Smooth muscle cell (in vitro differentiated cells): ENCODE measurements at regions not wholly inside any gene's neighbourhood (a gene's known extent, or its start where the extent isn't known, plus 50 kb on each side); places are given as distances from the start of the nearest gene placed in this dataset.

ENCODE experiments used
- DNase-seq: peaks from one replicate; lab custom pipeline; 2025; ENCODE audit not compliant: unreplicated experiment; lab: John Stamatoyannopoulos, UW
- H2AFZ ChIP-seq: fragments of 200-600 bp; sonication (generic); 2 replicates; pipeline ENCODE4 v1.6.0; 2016; ENCODE audit warnings: antibody characterized with exemption, low read depth, mild to moderate bottlenecking
- H3F3A ChIP-seq: fragments of 200-600 bp; sonication (generic); 2 replicates; pipeline ENCODE4 v1.6.0; 2017; ENCODE audit warnings: antibody characterized with exemption, low read depth
- H3K27ac ChIP-seq: fragments of 200-600 bp; sonication (generic); 2 replicates; pipeline ENCODE4 v1.5.1; 2016; ENCODE audit warnings: low read depth, mild to moderate bottlenecking
- H3K27me3 ChIP-seq: fragments of 200-600 bp; sonication (generic); 2 replicates; pipeline ENCODE4 v1.6.1; 2016; ENCODE audit warnings: low read depth, mild to moderate bottlenecking
- H3K36me3 ChIP-seq: fragments of 200-600 bp; sonication (generic); 2 replicates; pipeline ENCODE4 v1.5.1; 2016; ENCODE audit warnings: low read depth
- H3K4me1 ChIP-seq: fragments of 200-600 bp; sonication (generic); 2 replicates; pipeline ENCODE4 v1.5.1; 2016; ENCODE audit warnings: low read depth
- H3K4me2 ChIP-seq: fragments of 200-600 bp; sonication (generic); 2 replicates; pipeline ENCODE4 v1.6.0; 2016; ENCODE audit warnings: mild to moderate bottlenecking
- H3K4me3 ChIP-seq: fragments of 200-600 bp; sonication (generic); 2 replicates; pipeline ENCODE4 v1.5.1; 2016; ENCODE audit warnings: mild to moderate bottlenecking
- H3K79me2 ChIP-seq: fragments of 200-600 bp; sonication (generic); 2 replicates; pipeline ENCODE4 v1.6.0; 2016; ENCODE audit warnings: low read depth, mild to moderate bottlenecking
- H3K9ac ChIP-seq: fragments of 200-600 bp; sonication (generic); 2 replicates; pipeline ENCODE4 v1.6.0; 2016; ENCODE audit warnings: low read depth
- H3K9me3 ChIP-seq: fragments of 200-600 bp; sonication (generic); replicated peaks from 2 replicates; pipeline ENCODE4 v1.5.1; 2016; ENCODE audit warnings: low read depth
- H4K20me1 ChIP-seq: fragments of 200-600 bp; sonication (generic); 2 replicates; pipeline ENCODE4 v1.6.0; 2016; ENCODE audit warnings: low read depth
- WGBS: methylation state at CpG from one replicate; pipeline ENCODE4 v1.1.7; 2016; ENCODE audit warnings: low lambda C conversion rate; 5-methylcytosine and 5-hydroxymethylcytosine counted together
- TF ChIP-seq, protein P1 (sequence below): fragments of 200-600 bp; sonication (generic); IDR thresholded peaks from 2 replicates; pipeline ENCODE4 v1.5.1; 2017; ENCODE audit warnings: borderline replicate concordance, mild to moderate bottlenecking, antibody characterized with exemption; ENCODE audit not compliant: insufficient read depth, poor library complexity, severe bottlenecking

DNA sequence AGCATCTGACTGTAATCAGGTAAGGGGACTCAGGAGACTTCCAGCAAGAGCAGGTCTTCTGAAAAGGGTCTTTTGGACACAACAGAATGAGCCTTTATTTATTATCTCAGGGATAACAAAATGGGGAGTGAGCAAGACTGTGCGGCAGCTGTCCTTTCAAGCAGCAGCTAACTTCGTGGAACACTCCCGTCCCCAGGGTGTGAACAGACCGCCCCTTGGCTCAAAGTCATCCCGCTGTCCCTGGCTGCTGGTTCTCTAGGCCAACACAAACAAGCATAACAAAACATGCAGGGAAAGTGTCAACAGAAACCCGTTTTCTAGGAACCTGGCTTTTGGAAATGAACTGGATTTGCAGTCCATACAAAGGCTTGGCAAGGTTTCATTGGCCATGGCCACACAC is 787.9 kb upstream of the FANCL start:
- H3K4me3 ChIP-seq: no peak overlapping the region
- H3K9ac ChIP-seq: no peak overlapping the region
- no peaks in the 10 kb centered on the region for H3K36me3 ChIP-seq
- no peaks in the 10 kb centered on the region for H3F3A ChIP-seq
- DNase-seq: no peak
- H4K20me1 ChIP-seq: no peaks in the 10 kb centered on the region
- TF ChIP-seq, protein P1, sequence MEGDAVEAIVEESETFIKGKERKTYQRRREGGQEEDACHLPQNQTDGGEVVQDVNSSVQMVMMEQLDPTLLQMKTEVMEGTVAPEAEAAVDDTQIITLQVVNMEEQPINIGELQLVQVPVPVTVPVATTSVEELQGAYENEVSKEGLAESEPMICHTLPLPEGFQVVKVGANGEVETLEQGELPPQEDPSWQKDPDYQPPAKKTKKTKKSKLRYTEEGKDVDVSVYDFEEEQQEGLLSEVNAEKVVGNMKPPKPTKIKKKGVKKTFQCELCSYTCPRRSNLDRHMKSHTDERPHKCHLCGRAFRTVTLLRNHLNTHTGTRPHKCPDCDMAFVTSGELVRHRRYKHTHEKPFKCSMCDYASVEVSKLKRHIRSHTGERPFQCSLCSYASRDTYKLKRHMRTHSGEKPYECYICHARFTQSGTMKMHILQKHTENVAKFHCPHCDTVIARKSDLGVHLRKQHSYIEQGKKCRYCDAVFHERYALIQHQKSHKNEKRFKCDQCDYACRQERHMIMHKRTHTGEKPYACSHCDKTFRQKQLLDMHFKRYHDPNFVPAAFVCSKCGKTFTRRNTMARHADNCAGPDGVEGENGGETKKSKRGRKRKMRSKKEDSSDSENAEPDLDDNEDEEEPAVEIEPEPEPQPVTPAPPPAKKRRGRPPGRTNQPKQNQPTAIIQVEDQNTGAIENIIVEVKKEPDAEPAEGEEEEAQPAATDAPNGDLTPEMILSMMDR: no peak
- H3K27me3 ChIP-seq: no peaks in the 10 kb centered on the region
- H3K4me2 ChIP-seq: no peak overlapping the region
- H3K27ac ChIP-seq: no peak overlapping the region
- WGBS: 82% methylated on average over 6 of the region's 6 CpGs
- no peaks in the 10 kb centered on the region for H3K79me2 ChIP-seq
- no peaks in the 10 kb centered on the region for H3K4me1 ChIP-seq
- no peak overlapping the region for H2AFZ ChIP-seq
- H3K9me3 ChIP-seq: no peaks in the 10 kb centered on the region

DNA sequence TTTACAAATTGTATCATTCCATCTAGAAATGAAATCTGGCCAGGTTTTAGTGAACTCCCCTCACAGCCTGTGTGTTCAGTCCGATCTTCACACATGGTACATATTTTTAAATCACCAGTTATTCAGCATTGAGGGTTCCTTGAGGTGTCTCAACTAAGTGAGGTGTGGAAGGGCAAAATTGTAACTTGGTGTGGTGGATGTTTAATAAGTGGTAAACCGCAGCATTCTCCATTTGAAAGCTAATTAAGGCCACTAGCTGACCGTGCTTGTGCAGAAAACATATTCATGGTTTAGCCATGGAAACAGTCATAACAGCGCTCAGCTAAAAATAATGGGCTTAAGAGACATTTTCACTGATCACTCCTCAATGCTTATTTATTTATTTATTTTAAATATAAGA is 786.2 kb upstream of the FANCL start:
- H3K36me3 ChIP-seq: no peaks in the 10 kb centered on the region
- no peak for DNase-seq
- H3K4me3 ChIP-seq: no peak overlapping the region
- H3K27ac ChIP-seq: no peak overlapping the region
- 97% methylated on average over 4 of the region's 4 CpGs for WGBS
- H3K9ac ChIP-seq: no peak overlapping the region
- H3K4me2 ChIP-seq: no peak overlapping the region
- H2AFZ ChIP-seq: no peak overlapping the region
- TF ChIP-seq, protein P1: no peak
- no peaks in the 10 kb centered on the region for H3K9me3 ChIP-seq
- H3F3A ChIP-seq: no peaks in the 10 kb centered on the region
- H3K4me1 ChIP-seq: no peaks in the 10 kb centered on the region
- no peaks in the 10 kb centered on the region for H3K79me2 ChIP-seq
- no peaks in the 10 kb centered on the region for H4K20me1 ChIP-seq
- H3K27me3 ChIP-seq: no peaks in the 10 kb centered on the region

- no peak overlapping the region for H3K9ac ChIP-seq
- no peaks in the 10 kb centered on the region for H3K79me2 ChIP-seq
- H3K27ac ChIP-seq: no peak overlapping the region
- no peaks in the 10 kb centered on the region for H3K36me3 ChIP-seq
- H3K4me1 ChIP-seq: no peaks in the 10 kb centered on the region
- no peaks in the 10 kb centered on the region for H3K27me3 ChIP-seq
- DNase-seq: no peak
- H3K4me2 ChIP-seq: no peak overlapping the region
- WGBS: 73% methylated on average over 5 of the region's 5 CpGs
- no peak overlapping the region for H2AFZ ChIP-seq
- no peaks in the 10 kb centered on the region for H3K9me3 ChIP-seq
- TF ChIP-seq, protein P1: peak; percentile 89
- H3K4me3 ChIP-seq: no peak overlapping the region
- no peaks in the 10 kb centered on the region for H4K20me1 ChIP-seq
- H3F3A ChIP-seq: no peaks in the 10 kb centered on the region
These were observed 784.1 kb upstream of the FANCL start for GRCh38 chr2:59025157-59025757.

GRCh38 chr2:59021786-59022185 is 780.7 kb upstream of the FANCL start:
- H3K9me3 ChIP-seq: no peaks in the 10 kb centered on the region
- H3K79me2 ChIP-seq: no peaks in the 10 kb centered on the region
- no peaks in the 10 kb centered on the region for H3F3A ChIP-seq
- no peak overlapping the region for H2AFZ ChIP-seq
- H3K9ac ChIP-seq: no peak overlapping the region
- no peak overlapping the region for H3K4me3 ChIP-seq
- TF ChIP-seq, protein P1: no peak
- DNase-seq: no peak
- H3K27ac ChIP-seq: no peak overlapping the region
- H3K4me2 ChIP-seq: no peak overlapping the region
- no peaks in the 10 kb centered on the region for H3K4me1 ChIP-seq
- no peaks in the 10 kb centered on the region for H3K27me3 ChIP-seq
- no peaks in the 10 kb centered on the region for H3K36me3 ChIP-seq
- H4K20me1 ChIP-seq: no peaks in the 10 kb centered on the region
- WGBS: 100% methylated on average over 1 of the region's 1 CpG
